MM.1S (cell line): ENCODE measurements at regions not wholly inside any gene's neighbourhood (a gene's known extent, or its start where the extent isn't known, plus 50 kb on each side); places are given as distances from the start of the nearest gene placed in this dataset.

ENCODE experiments used
- DNase-seq: peaks from one replicate; pipeline ENCODE4 v3.0.0-alpha.2; 2015
- H2AFZ ChIP-seq: fragments of 300-600 bp; sonication (generic); 2 replicates; pipeline ENCODE4 v1.6.0; 2016; ENCODE audit warnings: antibody characterized with exemption, low read length
- H3F3A ChIP-seq: fragments of 300-600 bp; sonication (generic); 2 replicates; pipeline ENCODE4 v1.6.1; 2016; ENCODE audit warnings: mild to moderate bottlenecking, antibody characterized with exemption, low read length, moderate library complexity, mixed read lengths; ENCODE audit not compliant: insufficient read depth
- H3K27ac ChIP-seq: fragments of 300-600 bp; sonication (generic); 2 replicates; pipeline ENCODE4 v1.5.1; 2016; ENCODE audit warnings: mild to moderate bottlenecking, low read length
- H3K27me3 ChIP-seq: fragments of 300-600 bp; sonication (generic); replicated peaks from 2 replicates; pipeline ENCODE4 v1.6.0; 2016; ENCODE audit warnings: low read length; ENCODE audit not compliant: insufficient read depth
- H3K36me3 ChIP-seq: fragments of 300-600 bp; sonication (generic); replicated peaks from 2 replicates; pipeline ENCODE4 v1.6.1; 2016; ENCODE audit warnings: mild to moderate bottlenecking, low read length, mixed read lengths; ENCODE audit not compliant: insufficient read depth
- H3K4me1 ChIP-seq: fragments of 300-600 bp; sonication (generic); 2 replicates; pipeline ENCODE4 v1.6.1; 2016; ENCODE audit warnings: low read length, mixed read lengths
- H3K4me2 ChIP-seq: fragments of 300-600 bp; sonication (generic); 2 replicates; pipeline ENCODE4 v1.6.0; 2016; ENCODE audit warnings: low read depth, low read length
- H3K4me3 ChIP-seq: fragments of 300-600 bp; sonication (generic); 2 replicates; pipeline ENCODE4 v1.5.1; 2016; ENCODE audit warnings: low read length, mixed read lengths
- H3K79me2 ChIP-seq: fragments of 300-600 bp; sonication (generic); 2 replicates; pipeline ENCODE4 v1.6.1; 2016; ENCODE audit warnings: mixed run types, low read length, mixed read lengths
- H3K9ac ChIP-seq: fragments of 300-600 bp; sonication (generic); 2 replicates; pipeline ENCODE4 v1.6.1; 2016; ENCODE audit warnings: low read length, mixed read lengths
- H3K9me2 ChIP-seq: fragments of 300-600 bp; sonication (generic); replicated peaks from 2 replicates; pipeline ENCODE4 v1.6.1; 2016; ENCODE audit warnings: mild to moderate bottlenecking, low read length, mixed read lengths; ENCODE audit not compliant: insufficient read depth
- H3K9me3 ChIP-seq: fragments of 300-600 bp; sonication (generic); replicated peaks from 2 replicates; pipeline ENCODE4 v1.6.1; 2016; ENCODE audit warnings: mild to moderate bottlenecking, low read length, mixed read lengths; ENCODE audit not compliant: insufficient read depth
- H4K20me1 ChIP-seq: fragments of 300-600 bp; sonication (generic); 2 replicates; pipeline ENCODE4 v1.6.1; 2016; ENCODE audit warnings: mild to moderate bottlenecking, low read length, moderate library complexity, mixed read lengths; ENCODE audit not compliant: insufficient read depth
- CTCF ChIP-seq: fragments of 300-600 bp; sonication (generic); IDR thresholded peaks from 2 replicates; pipeline ENCODE4 v1.5.1; 2016; ENCODE audit warnings: antibody characterized with exemption, low read length, mixed read lengths
- EZH2 ChIP-seq: fragments of 300-600 bp; sonication (generic); optimal IDR thresholded peaks from 2 replicates; pipeline ENCODE3; 2017; ENCODE audit warnings: low read depth, mild to moderate bottlenecking, antibody characterized with exemption, low read length, mixed read lengths
- EZH2phosphoT487 ChIP-seq: fragments of 300-600 bp; sonication (generic); IDR thresholded peaks from 2 replicates; pipeline ENCODE4 v1.6.1; 2018; ENCODE audit warnings: antibody characterized with exemption, low read length

GRCh38 chr5:67678594-67678993, 482.0 kb upstream of the CD180 start:
- H3K4me1 ChIP-seq, result no peaks in the 10 kb centered on the region
- no peaks in the 10 kb centered on the region for H3K79me2 ChIP-seq
- H3K4me2 ChIP-seq, result no peak overlapping the region
- no peaks in the 10 kb centered on the region for H4K20me1 ChIP-seq
- no peaks in the 10 kb centered on the region for H3K27me3 ChIP-seq
- no peak overlapping the region for H3K4me3 ChIP-seq
- H3K9me3 ChIP-seq, result no peaks in the 10 kb centered on the region
- H3F3A ChIP-seq, result no peaks in the 10 kb centered on the region
- no peaks in the 10 kb centered on the region for H3K9me2 ChIP-seq
- no peak for TF ChIP-seq EZH2
- no peak for TF ChIP-seq EZH2phosphoT487
- TF ChIP-seq CTCF, result no peak
- H3K9ac ChIP-seq, result no peak overlapping the region
- no peak overlapping the region for H3K27ac ChIP-seq
- DNase-seq, result no peak
- no peak overlapping the region for H2AFZ ChIP-seq
- H3K36me3 ChIP-seq, result no peaks in the 10 kb centered on the region

GRCh38 chr5:67677422-67677970, 480.9 kb upstream of the CD180 start:
- TF ChIP-seq EZH2 (no peak), EZH2phosphoT487 (no peak), CTCF (no peak)
- no peak for DNase-seq
- H3K9me2 ChIP-seq, result no peaks in the 10 kb centered on the region

GRCh38 chr5:67676863-67677262, 480.3 kb upstream of the CD180 start:
- TF ChIP-seq CTCF, result no peak
- no peak for TF ChIP-seq EZH2phosphoT487
- TF ChIP-seq EZH2, result no peak
- no peaks in the 10 kb centered on the region for H3K9me2 ChIP-seq
- H3K27ac ChIP-seq, result no peak overlapping the region
- H3K4me1 ChIP-seq, result no peaks in the 10 kb centered on the region
- no peak overlapping the region for H3K9ac ChIP-seq
- H4K20me1 ChIP-seq, result no peaks in the 10 kb centered on the region
- no peak overlapping the region for H3K4me2 ChIP-seq
- H3K36me3 ChIP-seq, result no peaks in the 10 kb centered on the region
- H3K27me3 ChIP-seq, result no peaks in the 10 kb centered on the region
- H3K79me2 ChIP-seq, result no peaks in the 10 kb centered on the region
- DNase-seq, result no peak
- no peak overlapping the region for H3K4me3 ChIP-seq
- H3F3A ChIP-seq, result no peaks in the 10 kb centered on the region
- no peaks in the 10 kb centered on the region for H3K9me3 ChIP-seq
- no peak overlapping the region for H2AFZ ChIP-seq

More at GRCh38 chr5:67677422-67677970, 480.9 kb upstream of the CD180 start:
- Histone ChIP-seq H3K27me3 (no peaks in the 10 kb centered on the region), H3K9ac (no peak overlapping the region), H3K4me2 (no peak overlapping the region), H3K9me3 (no peaks in the 10 kb centered on the region), H3K36me3 (no peaks in the 10 kb centered on the region), H4K20me1 (no peaks in the 10 kb centered on the region), H3K4me1 (no peaks in the 10 kb centered on the region), H3K79me2 (no peaks in the 10 kb centered on the region), H3F3A (no peaks in the 10 kb centered on the region), H2AFZ (no peak overlapping the region), H3K4me3 (no peak overlapping the region), H3K27ac (no peak overlapping the region)
